Pancreas (tissue), 10 donors: ENCODE measurements at regions not wholly inside any gene's neighbourhood (a gene's known extent, or its start where the extent isn't known, plus 50 kb on each side); places are given as distances from the start of the nearest gene placed in this dataset.

ENCODE experiments used
- ATAC-seq, 4 donors: fragments of 200-7000 bp; cut with Tn5 transposase; one replicate each; pipeline versions ENCODE4 v1.8.0 to v1.9.1; 2020; ENCODE audit warnings: mild to moderate bottlenecking in 4 of 4, moderate library complexity in 4 of 4
- DNase-seq, 6 donors: peaks; one replicate each; pipeline ENCODE4 v3.0.0-alpha.2; 2020
- FAIRE-seq: peaks from 2 replicates; lab custom pipeline; 2012; peaks lifted over from hg19 to GRCh38; lab: Jason Lieb, UNC
- H3K27ac ChIP-seq, 4 donors: fragments of 200-600 bp; sonication (generic); 1 replicate in 3 of 4; 2 replicates in 1 of 4; pipeline versions ENCODE4 v1.5.0 to v1.8.0; 2020
- H3K27me3 ChIP-seq, 4 donors: fragments of 200-600 bp; one replicate each; pipeline ENCODE4 v1.8.0; 2021
- H3K36me3 ChIP-seq, 3 donors: fragments of 200-600 bp; sonication (generic) in 1 of 3; one replicate each; pipeline versions ENCODE4 v1.5.0 to v1.8.0; 2020 to 2021
- H3K4me1 ChIP-seq, 3 donors: fragments of 200-600 bp; one replicate each; pipeline ENCODE4 v1.8.0; 2021
- H3K4me3 ChIP-seq, 4 donors: fragments of 200-600 bp; sonication (generic) in 2 of 4; one replicate each; pipeline versions ENCODE4 v1.5.0 to v1.8.0; 2020 to 2021
- H3K9me3 ChIP-seq, 4 donors: fragments of 200-600 bp; one replicate each; pipeline ENCODE4 v1.8.0; 2021
- CTCF ChIP-seq, 4 donors: fragments of 200-600 bp; sonication (generic) in 3 of 4; IDR thresholded peaks; one replicate each; pipeline versions ENCODE4 v1.5.0 to v1.8.0; 2021; ENCODE audit warnings: antibody characterized with exemption in 4 of 4
- WGBS, 2 donors: extraction: QIAGEN DNeasy Blood & Tissue Kit; methylation state at CpG; one replicate each; pipeline ENCODE4 v1.1.7; 2013; 5-methylcytosine and 5-hydroxymethylcytosine counted together
- intact Hi-C, 3 donors: fragments of 100-400 bp; cut with DNase I; formaldehyde crosslinking; loops; one replicate each; pipeline versions ENCODE4 v1.11.1 to v1.14.2; 2022
- donor health status: healthy with polysubstance abuse.
- donor health status: DM: no; HTN: no; CAD: no; lungs with moderate emphysema.
- donor health status: DM: no; HTN: no; CAD: no.
- donor health status: control.
- donor health status: control.
- donor health status: Bipolar disorder and iron deficiency.
- donor health status: DM: yes; HTN: yes; CAD: no.
- donor health status: DM: no; HTN: no; CAD: no.
- donor health status: DM: no; HTN: no; CAD: no.
- donor health status: DM: yes; HTN: yes; CAD: no.

DNA sequence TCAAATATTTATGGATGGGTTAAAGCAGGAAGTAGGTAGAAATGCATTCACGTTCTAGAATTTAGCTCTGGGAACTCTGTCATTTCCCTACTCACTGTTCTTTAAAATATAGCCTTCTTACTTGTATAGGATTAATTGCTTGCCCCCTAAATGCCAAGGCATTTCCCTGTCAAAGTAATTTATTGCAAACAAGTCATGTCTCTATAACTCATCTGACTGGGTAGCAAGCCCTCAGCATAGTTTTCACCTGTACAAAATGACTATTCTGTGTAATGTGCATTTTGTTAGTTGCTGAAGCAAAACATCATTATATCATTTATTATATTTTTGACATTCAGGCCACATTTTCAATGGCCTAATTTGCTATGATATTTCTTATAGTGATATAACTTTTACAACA lies 1308.2 kb upstream of the EPHA6 start:
- DNase-seq = no peak
- Histone ChIP-seq H3K4me1 (no peaks in the 10 kb centered on the region), H3K27ac (no peak overlapping the region), H3K9me3 (no peaks in the 10 kb centered on the region), H3K36me3 (no peaks in the 10 kb centered on the region), H3K27me3 (no peaks in the 10 kb centered on the region), H3K4me3 (no peak overlapping the region)
- intact Hi-C loops = no loop called here
- no peak for FAIRE-seq
- ATAC-seq = no peak
- no peak for TF ChIP-seq CTCF (IDR thresholded peaks at IDR 0.05)
- WGBS, 2 donors = 15 to 30% methylated on average over 1 of the region's 1 CpG

GRCh38 chr3:95508124-95508523 lies 1306.3 kb upstream of the EPHA6 start:
- Histone ChIP-seq H3K4me1 (no peaks in the 10 kb centered on the region), H3K27me3 (no peaks in the 10 kb centered on the region), H3K36me3 (no peaks in the 10 kb centered on the region), H3K4me3 (no peak overlapping the region), H3K27ac (no peak overlapping the region), H3K9me3 (no peaks in the 10 kb centered on the region)
- TF ChIP-seq CTCF (IDR thresholded peaks at IDR 0.05) = no peak
- 92 to 93% methylated on average over 2 of the region's 2 CpGs for WGBS, 2 donors
- DNase-seq = no peak
- ATAC-seq = no peak
- no peak for FAIRE-seq
- intact Hi-C loops = no loop called here

DNA sequence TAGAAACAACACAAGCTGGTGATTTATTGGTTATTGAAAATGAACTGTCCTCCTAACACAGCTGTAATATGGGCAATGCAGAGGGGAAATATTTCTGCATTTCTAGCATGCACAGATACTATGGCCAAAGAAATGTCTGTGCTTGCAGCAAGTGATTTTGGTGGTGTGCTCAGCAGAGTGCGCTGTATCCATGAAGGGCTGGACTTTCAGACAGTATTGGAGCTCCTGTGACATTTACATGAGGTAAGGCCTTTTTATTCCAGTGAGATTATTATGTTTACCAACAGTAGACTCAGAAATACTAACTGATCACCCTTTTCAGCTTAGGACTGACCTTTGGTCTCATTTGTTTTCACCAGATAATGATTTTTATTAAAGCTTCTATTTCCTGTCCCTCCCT lies 1302.6 kb upstream of the EPHA6 start:
- 83 to 93% methylated on average over 1 of the region's 1 CpG for WGBS, 2 donors
- Histone ChIP-seq H3K4me3 (no peak overlapping the region), H3K9me3 (no peaks in the 10 kb centered on the region), H3K27me3 (no peaks in the 10 kb centered on the region), H3K4me1 (no peaks in the 10 kb centered on the region), H3K27ac (no peak overlapping the region), H3K36me3 (no peaks in the 10 kb centered on the region)
- intact Hi-C loops = no loop called here
- no peak for TF ChIP-seq CTCF (IDR thresholded peaks at IDR 0.05)
- DNase-seq (no peak), FAIRE-seq (no peak), ATAC-seq (no peak)

DNA sequence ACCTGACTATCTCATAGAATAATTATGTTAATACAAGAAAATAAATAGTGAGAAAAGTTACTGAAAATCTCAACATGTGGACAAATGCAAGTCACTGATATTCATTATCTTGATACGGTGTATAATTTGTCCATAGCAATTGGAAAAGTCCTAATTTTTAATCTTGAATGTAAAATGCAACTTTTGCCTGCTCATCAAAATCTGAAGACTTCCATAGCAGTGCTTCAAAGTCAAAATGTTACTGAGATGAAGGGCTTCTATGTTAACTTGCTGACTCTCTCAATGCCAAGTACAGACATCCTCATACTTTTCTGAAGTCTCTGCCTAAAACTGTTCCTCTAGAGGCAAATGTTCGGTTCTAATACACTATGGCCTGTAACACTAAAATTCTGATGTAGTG lies 1300.1 kb upstream of the EPHA6 start:
- TF ChIP-seq CTCF (IDR thresholded peaks at IDR 0.05) = no peak
- DNase-seq = no peak
- no peaks in the 10 kb centered on the region for H3K36me3 ChIP-seq
- H3K4me1 ChIP-seq = no peaks in the 10 kb centered on the region
- 82 to 89% methylated on average over 2 of the region's 2 CpGs for WGBS, 2 donors
- H3K27ac ChIP-seq = no peak overlapping the region
- no peak for ATAC-seq
- H3K4me3 ChIP-seq = no peak overlapping the region
- no peak for FAIRE-seq
- H3K9me3 ChIP-seq = no peaks in the 10 kb centered on the region
- no peaks in the 10 kb centered on the region for H3K27me3 ChIP-seq
- intact Hi-C loops = no loop called here

DNA sequence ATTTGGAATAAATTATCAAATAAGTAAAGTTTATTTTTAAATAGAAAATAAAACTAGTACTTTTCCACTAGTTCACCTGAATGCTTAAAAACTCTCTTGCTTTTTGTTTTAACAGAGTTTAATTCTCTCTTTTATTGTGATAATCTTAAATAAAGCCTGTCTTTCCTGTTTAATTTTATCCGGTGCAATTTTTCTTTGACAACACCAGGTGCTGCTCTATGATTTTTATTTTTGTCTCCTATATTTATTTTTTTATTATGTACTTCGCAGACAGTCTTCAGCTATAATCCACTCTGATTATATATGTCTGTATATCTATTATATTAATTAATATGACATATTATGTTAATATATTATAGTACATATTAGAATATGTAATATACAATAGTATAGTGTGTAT lies 1293.0 kb upstream of the EPHA6 start:
- Histone ChIP-seq H3K4me1 (no peaks in the 10 kb centered on the region), H3K36me3 (no peaks in the 10 kb centered on the region), H3K27ac (no peak overlapping the region), H3K4me3 (no peak overlapping the region), H3K27me3 (no peaks in the 10 kb centered on the region), H3K9me3 (no peaks in the 10 kb centered on the region)
- intact Hi-C loops = no loop called here
- TF ChIP-seq CTCF (IDR thresholded peaks at IDR 0.05) = no peak
- ATAC-seq (no peak), DNase-seq (no peak), FAIRE-seq (peak; percentile 63)
- WGBS, 2 donors = 42 to 56% methylated on average over 2 of the region's 2 CpGs
